HCT116 (cell line): ENCODE measurements at regions not wholly inside any gene's neighbourhood (a gene's known extent, or its start where the extent isn't known, plus 50 kb on each side); places are given as distances from the start of the nearest gene placed in this dataset.

Experiments
- ATAC-seq: fragments of 200-7000 bp; cut with Tn5 transposase; 2 replicates; pipeline ENCODE4 v1.9.1; 2020; ENCODE audit warnings: mild to moderate bottlenecking, moderate library complexity
- BruUV-seq: library from RNA; stranded (reverse); fragments of 400-500 nt; replicated peaks from 2 replicates; lab custom pipeline; 2021; lab: Mats Ljungman, UMichigan
- CTCF ChIA-PET: fragments of 300-600 bp; sonication (Branson Sonifier 250); formaldehyde crosslinking; loops from one replicate; lab custom pipeline; 2021; ENCODE audit warnings: antibody characterized with exemption; lab: Charles Lee
- POLR2A ChIA-PET: fragments of 300-600, 350-600 bp; sonication (Branson Sonifier 250); formaldehyde crosslinking; loops from one replicate; lab custom pipeline; 2021; ENCODE audit warnings: antibody characterized with exemption; lab: Charles Lee
- RAD21 ChIA-PET, 2 experiments: fragments of 300-600 bp; sonication (Branson Sonifier 250); formaldehyde crosslinking; loops; one replicate each; lab custom pipeline; 2023; ENCODE audit warnings: low total read pairs in 2 of 2; ENCODE audit not compliant: uncharacterized antibody in 2 of 2, unreplicated experiment in 2 of 2, low non-redundant PET in 1 of 2; lab: Charles Lee
- DNase-seq: peaks from one replicate; pipeline ENCODE4 v3.0.0-alpha.2; 2010; ENCODE audit warnings: low read depth, low spot score
- H2AFZ ChIP-seq: fragments of 200-600 bp; shearing (Covaris generic), sonication (generic); 2 replicates; pipeline ENCODE4 v1.6.1; 2017; ENCODE audit warnings: low read depth, mixed run types, mixed read lengths, antibody characterized with exemption, low read length; ENCODE audit not compliant: poor library complexity, severe bottlenecking
- H3K27ac ChIP-seq: 2 replicates; pipeline ENCODE4 v1.5.1; 2012; ENCODE audit warnings: low read depth, low read length
- H3K27me3 ChIP-seq: fragments of 200-600 bp; sonication (generic); 2 replicates; pipeline ENCODE4 v1.6.1; 2016; ENCODE audit warnings: mixed run types, low read length, mixed read lengths; ENCODE audit not compliant: insufficient read depth
- H3K36me3 ChIP-seq, 2 experiments: fragments of 200-500 bp in 1 of 2; fragments of 200-600 bp in 1 of 2; sonication (Bioruptor generic) in 1 of 2; sonication (generic) in 1 of 2; 2 replicates each; pipeline versions ENCODE4 v1.5.1 to v1.6.1; 2014 to 2016; ENCODE audit warnings: low read length in 2 of 2, inconsistent platforms in 1 of 2, mixed read lengths in 1 of 2, mixed run types in 1 of 2; ENCODE audit not compliant: insufficient read depth in 2 of 2, control insufficient read depth in 1 of 2
- H3K4me1 ChIP-seq, 2 experiments: fragments of 200-600 bp in 1 of 2; sonication (generic) in 1 of 2; 2 replicates each; pipeline versions ENCODE4 v1.5.1 to v1.6.1; 2012 to 2017; ENCODE audit warnings: low read length in 2 of 2, inconsistent platforms in 1 of 2, mild to moderate bottlenecking in 1 of 2, mixed read lengths in 1 of 2, mixed run types in 1 of 2, moderate library complexity in 1 of 2; ENCODE audit not compliant: insufficient read depth in 2 of 2, control insufficient read depth in 1 of 2
- H3K4me2 ChIP-seq: fragments of 200-600 bp; sonication (generic); 2 replicates; pipeline ENCODE4 v1.6.1; 2017; ENCODE audit warnings: mixed run types, low read length, mixed read lengths
- H3K4me3 ChIP-seq, 2 experiments: fragments of 200-600 bp in 1 of 2; sonication (generic) in 1 of 2; replicated peaks in 1 of 2; 2 replicates each; pipeline ENCODE4 v1.5.1; 2011 to 2016; ENCODE audit warnings: low read length in 2 of 2, control low read depth in 1 of 2, low read depth in 1 of 2, mild to moderate bottlenecking in 1 of 2, mixed read lengths in 1 of 2, mixed run types in 1 of 2
- H3K79me2 ChIP-seq: fragments of 200-600 bp; sonication (generic); 2 replicates; pipeline ENCODE4 v1.6.1; 2017; ENCODE audit warnings: mild to moderate bottlenecking, mixed run types, low read length, moderate library complexity, mixed read lengths; ENCODE audit not compliant: insufficient read depth
- H3K9ac ChIP-seq: fragments of 200-600 bp; sonication (generic); 2 replicates; pipeline ENCODE4 v1.6.1; 2016; ENCODE audit warnings: low read length, mixed read lengths
- H3K9me2 ChIP-seq: fragments of 200-600 bp; sonication (generic), shearing (Covaris generic); 2 replicates; pipeline ENCODE4 v1.6.1; 2017; ENCODE audit warnings: mixed run types, mild to moderate bottlenecking, moderate library complexity; ENCODE audit not compliant: insufficient read depth
- H3K9me3 ChIP-seq, 2 experiments: fragments of 200-500 bp in 1 of 2; fragments of 200-600 bp in 1 of 2; sonication (Bioruptor generic) in 1 of 2; sonication (generic) in 1 of 2; 2 replicates each; pipeline ENCODE4 v1.6.1; 2014 to 2017; ENCODE audit warnings: low read length in 2 of 2, mixed read lengths in 2 of 2, inconsistent platforms in 1 of 2, low read depth in 1 of 2, mild to moderate bottlenecking in 1 of 2, mixed run types in 1 of 2, moderate library complexity in 1 of 2; ENCODE audit not compliant: control insufficient read depth in 1 of 2, insufficient read depth in 1 of 2
- H4K20me1 ChIP-seq: fragments of 200-600 bp; sonication (generic), shearing (Covaris generic); 2 replicates; pipeline ENCODE4 v1.6.1; 2017; ENCODE audit warnings: mixed run types, mild to moderate bottlenecking, moderate library complexity; ENCODE audit not compliant: insufficient read depth
- CBX3 ChIP-seq: IDR thresholded peaks from 2 replicates; pipeline ENCODE4 v1.6.1; 2012; ENCODE audit warnings: low read depth
- ELF1 ChIP-seq: IDR thresholded peaks from 2 replicates; pipeline ENCODE4 v1.6.1; 2012; ENCODE audit warnings: low read depth, borderline replicate concordance
- EZH2 ChIP-seq: fragments of 200-600 bp; sonication (generic); IDR thresholded peaks from 2 replicates; pipeline ENCODE4 v1.6.1; 2017; ENCODE audit warnings: antibody characterized with exemption, mixed run types
- YY1 ChIP-seq: IDR thresholded peaks from 2 replicates; pipeline ENCODE4 v1.6.1; 2011; ENCODE audit warnings: low read length, low read depth, moderate library complexity, mild to moderate bottlenecking; ENCODE audit not compliant: insufficient replicate concordance; ENCODE audit errors: extremely low read depth
- ZFX ChIP-seq: fragments of 450-650 bp; IDR thresholded peaks from 2 replicates; pipeline ENCODE4 v1.6.1; 2017
- intact Hi-C: fragments of 100-400 bp; cut with micrococcal nuclease; formaldehyde crosslinking; loops from 2 replicates; pipeline ENCODE4 v1.10.0; 2022
- TF ChIP-seq, protein P1 (sequence below), 3 experiments: fragments of 200-600 bp in 1 of 3; sonication (generic) in 1 of 3; IDR thresholded peaks in 2 of 3; conservative IDR thresholded peaks in 1 of 3; 2 replicates each; pipeline ENCODE4 v1.5.1; 2012 to 2017; ENCODE audit warnings: low read depth in 2 of 3, low read length in 2 of 3, antibody characterized with exemption in 1 of 3, borderline replicate concordance in 1 of 3, control low read depth in 1 of 3, mild to moderate bottlenecking in 1 of 3, mixed read lengths in 1 of 3, mixed run types in 1 of 3, moderate library complexity in 1 of 3; ENCODE audit not compliant: insufficient read depth in 1 of 3
- TF ChIP-seq, protein P2 (sequence below): IDR thresholded peaks from 2 replicates; pipeline ENCODE4 v1.6.1; 2012

DNA sequence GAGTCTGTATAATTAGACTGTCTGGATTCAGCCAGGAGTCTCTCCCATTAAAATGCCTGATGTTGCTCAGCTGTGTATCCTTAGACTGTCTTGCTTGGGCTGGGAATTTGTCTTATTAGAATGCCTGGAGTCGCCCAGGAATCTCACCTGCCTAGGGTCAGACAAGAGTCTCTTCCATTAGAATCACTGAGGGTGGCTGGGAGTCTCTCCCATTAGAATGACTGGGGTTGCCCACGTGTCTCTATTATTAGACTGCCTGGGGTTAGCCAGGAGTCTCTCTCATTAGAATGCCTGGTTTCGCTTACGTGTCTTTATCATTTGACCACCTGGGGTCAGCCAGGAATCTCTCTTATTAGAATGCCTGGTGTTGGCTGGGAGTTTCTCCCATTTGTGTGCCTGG, 1450.0 kb downstream of the UQCRFS1 start:
- Histone ChIP-seq H3K9me3 (peaks cover 0 to 3% of the 10 kb centered on the region in 2 experiments; a peak in 2 of 4 replicates), H4K20me1 (no peaks in the 10 kb centered on the region), H3K4me3 (no peak overlapping the region), H3K27me3 (no peaks in the 10 kb centered on the region), H3K4me1 (no peaks in the 10 kb centered on the region), H3K79me2 (no peaks in the 10 kb centered on the region), H3K36me3 (no peaks in the 10 kb centered on the region), H2AFZ (no peak overlapping the region), H3K27ac (no peak overlapping the region), H3K9me2 (no peaks in the 10 kb centered on the region), H3K9ac (no peak overlapping the region), H3K4me2 (no peak overlapping the region)
- TF ChIP-seq CBX3 (no peak), EZH2 (no peak), ELF1 (no peak), YY1 (no peak), ZFX (no peak)
- TF ChIP-seq, protein P1, sequence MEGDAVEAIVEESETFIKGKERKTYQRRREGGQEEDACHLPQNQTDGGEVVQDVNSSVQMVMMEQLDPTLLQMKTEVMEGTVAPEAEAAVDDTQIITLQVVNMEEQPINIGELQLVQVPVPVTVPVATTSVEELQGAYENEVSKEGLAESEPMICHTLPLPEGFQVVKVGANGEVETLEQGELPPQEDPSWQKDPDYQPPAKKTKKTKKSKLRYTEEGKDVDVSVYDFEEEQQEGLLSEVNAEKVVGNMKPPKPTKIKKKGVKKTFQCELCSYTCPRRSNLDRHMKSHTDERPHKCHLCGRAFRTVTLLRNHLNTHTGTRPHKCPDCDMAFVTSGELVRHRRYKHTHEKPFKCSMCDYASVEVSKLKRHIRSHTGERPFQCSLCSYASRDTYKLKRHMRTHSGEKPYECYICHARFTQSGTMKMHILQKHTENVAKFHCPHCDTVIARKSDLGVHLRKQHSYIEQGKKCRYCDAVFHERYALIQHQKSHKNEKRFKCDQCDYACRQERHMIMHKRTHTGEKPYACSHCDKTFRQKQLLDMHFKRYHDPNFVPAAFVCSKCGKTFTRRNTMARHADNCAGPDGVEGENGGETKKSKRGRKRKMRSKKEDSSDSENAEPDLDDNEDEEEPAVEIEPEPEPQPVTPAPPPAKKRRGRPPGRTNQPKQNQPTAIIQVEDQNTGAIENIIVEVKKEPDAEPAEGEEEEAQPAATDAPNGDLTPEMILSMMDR (IDR thresholded peaks at IDR 0.05 in 2 of 3, conservative IDR thresholded peaks at IDR 0.05 in 1 of 3; ENCODE audit: borderline replicate concordance in 1 of 3, insufficient read depth in 1 of 3, low read depth in 2 of 3, low read length in 2 of 3) = no peak
- ChIA-PET POLR2A (no interaction called here), CTCF (no interaction called here), RAD21 (no interaction called here)
- BruUV-seq = no TSS peak
- no peak for DNase-seq
- ATAC-seq = no peak
- intact Hi-C loops = no loop called here

DNA sequence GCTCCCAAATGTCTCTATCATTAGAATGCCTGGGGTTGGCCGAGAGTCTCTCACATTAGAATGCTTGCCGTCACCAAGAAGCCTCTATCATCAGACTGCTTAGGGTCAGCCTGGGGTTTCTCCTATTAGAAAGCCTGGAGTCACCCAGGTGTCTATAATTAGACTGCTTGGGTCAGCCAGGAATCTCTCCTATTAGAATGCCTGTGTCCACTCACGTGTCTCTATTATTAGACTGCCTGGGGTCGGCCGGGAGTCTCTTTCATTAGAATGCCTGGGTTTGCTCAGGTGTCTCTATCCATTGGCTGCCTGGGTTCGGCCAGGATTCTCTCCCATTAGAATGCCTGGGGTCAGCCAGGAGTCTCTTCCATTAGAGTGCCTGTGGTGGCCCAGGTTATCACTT, 1453.1 kb downstream of the UQCRFS1 start:
- H3K9me2 ChIP-seq = no peaks in the 10 kb centered on the region
- H3K27me3 ChIP-seq = no peaks in the 10 kb centered on the region
- no peaks in the 10 kb centered on the region for H3K4me1 ChIP-seq
- H4K20me1 ChIP-seq = no peaks in the 10 kb centered on the region
- ATAC-seq (no peak), DNase-seq (no peak)
- BruUV-seq = no TSS peak
- H3K9me3 ChIP-seq = no peaks in the 10 kb centered on the region; a peak in 1 of 4 replicates
- TF ChIP-seq, protein P2, sequence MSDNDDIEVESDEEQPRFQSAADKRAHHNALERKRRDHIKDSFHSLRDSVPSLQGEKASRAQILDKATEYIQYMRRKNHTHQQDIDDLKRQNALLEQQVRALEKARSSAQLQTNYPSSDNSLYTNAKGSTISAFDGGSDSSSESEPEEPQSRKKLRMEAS = no peak
- no peak for TF ChIP-seq EZH2
- H3K27ac ChIP-seq = no peak overlapping the region
- RAD21 ChIA-PET = no interaction called here
- intact Hi-C loops = no loop called here
- no peak overlapping the region for H3K4me3 ChIP-seq
- POLR2A ChIA-PET = no interaction called here
- CTCF ChIA-PET = no interaction called here
- H3K4me2 ChIP-seq = no peak overlapping the region
- H3K79me2 ChIP-seq = no peaks in the 10 kb centered on the region
- H3K36me3 ChIP-seq = no peaks in the 10 kb centered on the region
- no peak overlapping the region for H2AFZ ChIP-seq
- H3K9ac ChIP-seq = no peak overlapping the region
